GM23338 (cell line): ENCODE measurements at regions not wholly inside any gene's neighbourhood (a gene's known extent, or its start where the extent isn't known, plus 50 kb on each side); places are given as distances from the start of the nearest gene placed in this dataset.

ENCODE experiments used
- ATAC-seq: fragments of 200-7000 bp; cut with Tn5 transposase; 3 replicates; pipeline ENCODE4 v1.9.1; 2020
- DNase-seq: peaks from one replicate; pipeline ENCODE4 v3.0.0-alpha.2; 2015; ENCODE audit warnings: low spot score
- H2AFZ ChIP-seq: fragments of 200-600 bp; sonication (generic); 2 replicates; pipeline ENCODE4 v1.8.0; 2016; ENCODE audit warnings: antibody characterized with exemption, mild to moderate bottlenecking, moderate library complexity
- H3F3A ChIP-seq: fragments of 200-600 bp; sonication (generic); replicated peaks from 2 replicates; pipeline ENCODE4 v1.8.0; 2017; ENCODE audit warnings: antibody characterized with exemption, mixed run types, low read depth
- H3K27ac ChIP-seq: fragments of 200-600 bp; sonication (generic); 2 replicates; pipeline ENCODE4 v1.6.1; 2016; ENCODE audit warnings: low read depth
- H3K27me3 ChIP-seq: fragments of 200-600 bp; sonication (generic); 2 replicates; pipeline ENCODE4 v1.8.0; 2016; ENCODE audit warnings: mild to moderate bottlenecking, mixed run types, moderate library complexity; ENCODE audit not compliant: insufficient read depth
- H3K36me3 ChIP-seq: fragments of 200-600 bp; sonication (generic); 2 replicates; pipeline ENCODE4 v1.8.0; 2016; ENCODE audit warnings: mild to moderate bottlenecking; ENCODE audit not compliant: insufficient read depth
- H3K4me1 ChIP-seq: fragments of 200-600 bp; sonication (generic); 2 replicates; pipeline ENCODE4 v1.8.0; 2016; ENCODE audit warnings: mild to moderate bottlenecking, moderate library complexity; ENCODE audit not compliant: insufficient read depth
- H3K4me2 ChIP-seq: fragments of 200-600 bp; sonication (generic); 2 replicates; pipeline ENCODE4 v1.7.1; 2017; ENCODE audit warnings: mixed run types
- H3K4me3 ChIP-seq: fragments of 200-600 bp; sonication (generic); 2 replicates; pipeline ENCODE4 v1.6.1; 2016; ENCODE audit warnings: mixed run types
- H3K79me2 ChIP-seq: fragments of 200-600 bp; sonication (generic); replicated peaks from 2 replicates; pipeline ENCODE4 v1.8.0; 2017; ENCODE audit warnings: mild to moderate bottlenecking; ENCODE audit not compliant: insufficient read depth
- H3K9me2 ChIP-seq: fragments of 200-600 bp; sonication (generic); 2 replicates; pipeline ENCODE4 v1.8.0; 2017; ENCODE audit not compliant: insufficient read depth
- H4K20me1 ChIP-seq: fragments of 200-600 bp; sonication (generic); replicated peaks from 2 replicates; pipeline ENCODE4 v1.8.0; 2017; ENCODE audit warnings: mild to moderate bottlenecking; ENCODE audit not compliant: insufficient read depth
- H3K27ac Mint-ChIP-seq: 2 replicates; pipeline ENCODE4 v1.8.0; 2020; ENCODE audit warnings: inconsistent platforms, mild to moderate bottlenecking, moderate library complexity, mixed read lengths
- H3K27me3 Mint-ChIP-seq: 3 replicates; pipeline ENCODE4 v1.8.0; 2022; ENCODE audit warnings: low read depth, mild to moderate bottlenecking, moderate library complexity, mixed read lengths, inconsistent platforms; ENCODE audit not compliant: insufficient read depth, poor library complexity
- H3K36me3 Mint-ChIP-seq: 3 replicates; pipeline ENCODE4 v1.8.0; 2021; ENCODE audit warnings: low read depth, mild to moderate bottlenecking, inconsistent platforms, moderate library complexity, mixed read lengths
- H3K4me1 Mint-ChIP-seq: 3 replicates; pipeline ENCODE4 v1.8.0; 2020; ENCODE audit warnings: mild to moderate bottlenecking, inconsistent platforms, mixed read lengths
- H3K4me3 Mint-ChIP-seq: 3 replicates; pipeline ENCODE4 v1.8.0; 2021; ENCODE audit warnings: moderate library complexity, mild to moderate bottlenecking, inconsistent platforms, mixed read lengths
- H3K9me3 Mint-ChIP-seq: 3 replicates; pipeline ENCODE4 v1.8.0; 2020; ENCODE audit warnings: moderate library complexity, mild to moderate bottlenecking, inconsistent platforms, mixed read lengths
- CREB1 ChIP-seq: fragments of 250-450 bp; sonication (Bioruptor Pico); IDR thresholded peaks from 2 replicates; pipeline ENCODE4 v1.5.0; 2020; ENCODE audit warnings: low read depth, mild to moderate bottlenecking, moderate library complexity
- CTCF ChIP-seq, 2 experiments: fragments of 200-600 bp in 1 of 2; sonication (generic) in 1 of 2; conservative IDR thresholded peaks; 2 replicates each; pipeline versions ENCODE4 v1.5.1 to v1.6.1; 2016 to 2017; ENCODE audit warnings: antibody characterized with exemption in 2 of 2, low read depth in 2 of 2, mild to moderate bottlenecking in 2 of 2, moderate library complexity in 1 of 2
- EZH2 ChIP-seq: fragments of 200-600 bp; sonication (generic); IDR thresholded peaks from one replicate; pipeline ENCODE4 v1.8.0; 2017; ENCODE audit warnings: antibody characterized with exemption, mild to moderate bottlenecking, low read depth; ENCODE audit not compliant: unreplicated experiment
- JUNB ChIP-seq: IDR thresholded peaks from one replicate; pipeline ENCODE4 v1.6.1; 2016; ENCODE audit warnings: antibody characterized with exemption; ENCODE audit not compliant: unreplicated experiment
- NANOG ChIP-seq: IDR thresholded peaks from 2 replicates; pipeline ENCODE4 v1.6.1; 2016; ENCODE audit warnings: antibody characterized with exemption, borderline replicate concordance
- POLR2AphosphoS5 ChIP-seq: IDR thresholded peaks from 2 replicates; pipeline ENCODE4 v1.6.1; 2016; ENCODE audit warnings: antibody characterized with exemption, low read depth
- REST ChIP-seq: IDR thresholded peaks from one replicate; pipeline ENCODE4 v1.6.1; 2018; ENCODE audit warnings: antibody characterized with exemption; ENCODE audit not compliant: unreplicated experiment
- ZNF331 ChIP-seq: fragments of 250-450 bp; sonication (Bioruptor Pico); IDR thresholded peaks from 2 replicates; pipeline ENCODE4 v1.5.0; 2020; ENCODE audit warnings: low read depth, mild to moderate bottlenecking, moderate library complexity

- TF ChIP-seq NANOG (no peak), CTCF (conservative IDR thresholded peaks at IDR 0.05; ENCODE audit: low read depth in 2 of 2) (no peak), REST (no peak)
Measured at GRCh38 chr10:131559450-131559911, 248.0 kb upstream of the TCERG1L start (continued).

- Histone ChIP-seq H3K36me3 (no peaks in the 10 kb centered on the region; the same call in 1 of the 2 replicates), H3K4me3 (no peak overlapping the region), H3K4me2 (no peak overlapping the region), H2AFZ (no peak overlapping the region), H3K79me2 (no peaks in the 10 kb centered on the region), H3K27ac (no peak overlapping the region), H4K20me1 (no peaks in the 10 kb centered on the region), H3K27me3 (no peaks in the 10 kb centered on the region), H3F3A (no peaks in the 10 kb centered on the region), H3K9me2 (no peaks in the 10 kb centered on the region), H3K4me1 (no peaks in the 10 kb centered on the region)
- Mint-ChIP-seq H3K36me3 (peaks cover 17% of the 10 kb centered on the region; the same call in 2 of the 3 replicates), H3K4me3 (no peak overlapping the region), H3K4me1 (no peaks in the 10 kb centered on the region; the same call in 2 of the 3 replicates), H3K9me3 (peaks cover 91% of the 10 kb centered on the region), H3K27ac (no peak overlapping the region), H3K27me3 (peaks cover 11% of the 10 kb centered on the region)
- DNase-seq (no peak), ATAC-seq (no peak)
- no peak for TF ChIP-seq REST
- TF ChIP-seq EZH2, result no peak
- TF ChIP-seq ZNF331 (CRISPR knock-in tag), result no peak
- no peak for TF ChIP-seq CTCF (conservative IDR thresholded peaks at IDR 0.05; ENCODE audit: low read depth in 2 of 2)
- TF ChIP-seq CREB1, result no peak
- no peak for TF ChIP-seq NANOG
- no peak for TF ChIP-seq JUNB
- no peak for TF ChIP-seq POLR2AphosphoS5
Measured at GRCh38 chr10:131560166-131560565, 248.6 kb upstream of the TCERG1L start.
